ENCODE measurements at regions not wholly inside any gene's neighbourhood (a gene's known extent, or its start where the extent isn't known, plus 50 kb on each side); places are given as distances from the start of the nearest gene placed in this dataset.

- TF ChIP-seq CTCF (IDR thresholded peaks at IDR 0.05; ENCODE audit: low read depth, low read length) (no peak), MYC (IDR thresholded peaks at IDR 0.05; ENCODE audit: low read depth, low read length) (no peak), POLR2A (IDR thresholded peaks at IDR 0.05; ENCODE audit: extremely low read depth, insufficient read length) (no peak)
Observed at GRCh38 chr9:81404931-81405598, 284.3 kb downstream of the TLE1 start.
